ENCODE measurements at regions not wholly inside any gene's neighbourhood (a gene's known extent, or its start where the extent isn't known, plus 50 kb on each side); places are given as distances from the start of the nearest gene placed in this dataset.

- TF ChIP-seq CTCF (IDR thresholded peaks at IDR 0.05 in 2 of 3, conservative IDR thresholded peaks at IDR 0.05 in 1 of 3; ENCODE audit: control insufficient read depth in 2 of 3, extremely low read depth in 1 of 3, insufficient read depth in 1 of 3, low read depth in 3 of 3, low read length in 3 of 3) (no peak), ZSCAN29 (IDR thresholded peaks at IDR 0.05) (no peak), RUNX3 (IDR thresholded peaks at IDR 0.05; ENCODE audit: low read length) (no peak), POLR2A (IDR thresholded peaks at IDR 0.05; ENCODE audit: low read depth, low read length) (no peak), SRF (IDR thresholded peaks at IDR 0.05; ENCODE audit: low read depth in 2 of 2, low read length in 2 of 2) (no peak)
Observed at GRCh38 chr6:80633412-80633811, 526.9 kb downstream of the BCKDHB start.
